GM23338 (cell line): ENCODE measurements at regions not wholly inside any gene's neighbourhood (a gene's known extent, or its start where the extent isn't known, plus 50 kb on each side); places are given as distances from the start of the nearest gene placed in this dataset.

Experiments
- ATAC-seq: fragments of 200-7000 bp; cut with Tn5 transposase; 3 replicates; pipeline ENCODE4 v1.9.1; 2020
- DNase-seq: peaks from one replicate; pipeline ENCODE4 v3.0.0-alpha.2; 2015; ENCODE audit warnings: low spot score
- H2AFZ ChIP-seq: fragments of 200-600 bp; sonication (generic); 2 replicates; pipeline ENCODE4 v1.8.0; 2016; ENCODE audit warnings: antibody characterized with exemption, mild to moderate bottlenecking, moderate library complexity
- H3F3A ChIP-seq: fragments of 200-600 bp; sonication (generic); replicated peaks from 2 replicates; pipeline ENCODE4 v1.8.0; 2017; ENCODE audit warnings: antibody characterized with exemption, mixed run types, low read depth
- H3K27ac ChIP-seq: fragments of 200-600 bp; sonication (generic); 2 replicates; pipeline ENCODE4 v1.6.1; 2016; ENCODE audit warnings: low read depth
- H3K27me3 ChIP-seq: fragments of 200-600 bp; sonication (generic); 2 replicates; pipeline ENCODE4 v1.8.0; 2016; ENCODE audit warnings: mild to moderate bottlenecking, mixed run types, moderate library complexity; ENCODE audit not compliant: insufficient read depth
- H3K36me3 ChIP-seq: fragments of 200-600 bp; sonication (generic); 2 replicates; pipeline ENCODE4 v1.8.0; 2016; ENCODE audit warnings: mild to moderate bottlenecking; ENCODE audit not compliant: insufficient read depth
- H3K4me1 ChIP-seq: fragments of 200-600 bp; sonication (generic); 2 replicates; pipeline ENCODE4 v1.8.0; 2016; ENCODE audit warnings: mild to moderate bottlenecking, moderate library complexity; ENCODE audit not compliant: insufficient read depth
- H3K4me2 ChIP-seq: fragments of 200-600 bp; sonication (generic); 2 replicates; pipeline ENCODE4 v1.7.1; 2017; ENCODE audit warnings: mixed run types
- H3K4me3 ChIP-seq: fragments of 200-600 bp; sonication (generic); 2 replicates; pipeline ENCODE4 v1.6.1; 2016; ENCODE audit warnings: mixed run types
- H3K79me2 ChIP-seq: fragments of 200-600 bp; sonication (generic); replicated peaks from 2 replicates; pipeline ENCODE4 v1.8.0; 2017; ENCODE audit warnings: mild to moderate bottlenecking; ENCODE audit not compliant: insufficient read depth
- H3K9me2 ChIP-seq: fragments of 200-600 bp; sonication (generic); 2 replicates; pipeline ENCODE4 v1.8.0; 2017; ENCODE audit not compliant: insufficient read depth
- H4K20me1 ChIP-seq: fragments of 200-600 bp; sonication (generic); replicated peaks from 2 replicates; pipeline ENCODE4 v1.8.0; 2017; ENCODE audit warnings: mild to moderate bottlenecking; ENCODE audit not compliant: insufficient read depth
- H3K27ac Mint-ChIP-seq: 2 replicates; pipeline ENCODE4 v1.8.0; 2020; ENCODE audit warnings: inconsistent platforms, mild to moderate bottlenecking, moderate library complexity, mixed read lengths
- H3K27me3 Mint-ChIP-seq: 3 replicates; pipeline ENCODE4 v1.8.0; 2022; ENCODE audit warnings: low read depth, mild to moderate bottlenecking, moderate library complexity, mixed read lengths, inconsistent platforms; ENCODE audit not compliant: insufficient read depth, poor library complexity
- H3K36me3 Mint-ChIP-seq: 3 replicates; pipeline ENCODE4 v1.8.0; 2021; ENCODE audit warnings: low read depth, mild to moderate bottlenecking, inconsistent platforms, moderate library complexity, mixed read lengths
- H3K4me1 Mint-ChIP-seq: 3 replicates; pipeline ENCODE4 v1.8.0; 2020; ENCODE audit warnings: mild to moderate bottlenecking, inconsistent platforms, mixed read lengths
- H3K4me3 Mint-ChIP-seq: 3 replicates; pipeline ENCODE4 v1.8.0; 2021; ENCODE audit warnings: moderate library complexity, mild to moderate bottlenecking, inconsistent platforms, mixed read lengths
- H3K9me3 Mint-ChIP-seq: 3 replicates; pipeline ENCODE4 v1.8.0; 2020; ENCODE audit warnings: moderate library complexity, mild to moderate bottlenecking, inconsistent platforms, mixed read lengths
- CREB1 ChIP-seq: fragments of 250-450 bp; sonication (Bioruptor Pico); IDR thresholded peaks from 2 replicates; pipeline ENCODE4 v1.5.0; 2020; ENCODE audit warnings: low read depth, mild to moderate bottlenecking, moderate library complexity
- EZH2 ChIP-seq: fragments of 200-600 bp; sonication (generic); IDR thresholded peaks from one replicate; pipeline ENCODE4 v1.8.0; 2017; ENCODE audit warnings: antibody characterized with exemption, mild to moderate bottlenecking, low read depth; ENCODE audit not compliant: unreplicated experiment
- NANOG ChIP-seq: IDR thresholded peaks from 2 replicates; pipeline ENCODE4 v1.6.1; 2016; ENCODE audit warnings: antibody characterized with exemption, borderline replicate concordance
- POLR2AphosphoS5 ChIP-seq: IDR thresholded peaks from 2 replicates; pipeline ENCODE4 v1.6.1; 2016; ENCODE audit warnings: antibody characterized with exemption, low read depth
- STAT1 ChIP-seq: IDR thresholded peaks from one replicate; pipeline ENCODE4 v1.6.1; 2016; ENCODE audit warnings: antibody characterized with exemption; ENCODE audit not compliant: unreplicated experiment
- ZNF114 ChIP-seq: fragments of 250-450 bp; sonication (Bioruptor Pico); IDR thresholded peaks from 2 replicates; pipeline ENCODE4 v1.5.0; 2020; ENCODE audit warnings: mild to moderate bottlenecking, moderate library complexity
- ZNF331 ChIP-seq: fragments of 250-450 bp; sonication (Bioruptor Pico); IDR thresholded peaks from 2 replicates; pipeline ENCODE4 v1.5.0; 2020; ENCODE audit warnings: low read depth, mild to moderate bottlenecking, moderate library complexity
- TF ChIP-seq, protein P1 (sequence below), 2 experiments: fragments of 200-600 bp in 1 of 2; sonication (generic) in 1 of 2; conservative IDR thresholded peaks; 2 replicates each; pipeline versions ENCODE4 v1.5.1 to v1.6.1; 2016 to 2017; ENCODE audit warnings: antibody characterized with exemption in 2 of 2, low read depth in 2 of 2, mild to moderate bottlenecking in 2 of 2, moderate library complexity in 1 of 2
- TF ChIP-seq, protein P2 (sequence below): IDR thresholded peaks from one replicate; pipeline ENCODE4 v1.6.1; 2018; ENCODE audit warnings: antibody characterized with exemption; ENCODE audit not compliant: unreplicated experiment

DNA sequence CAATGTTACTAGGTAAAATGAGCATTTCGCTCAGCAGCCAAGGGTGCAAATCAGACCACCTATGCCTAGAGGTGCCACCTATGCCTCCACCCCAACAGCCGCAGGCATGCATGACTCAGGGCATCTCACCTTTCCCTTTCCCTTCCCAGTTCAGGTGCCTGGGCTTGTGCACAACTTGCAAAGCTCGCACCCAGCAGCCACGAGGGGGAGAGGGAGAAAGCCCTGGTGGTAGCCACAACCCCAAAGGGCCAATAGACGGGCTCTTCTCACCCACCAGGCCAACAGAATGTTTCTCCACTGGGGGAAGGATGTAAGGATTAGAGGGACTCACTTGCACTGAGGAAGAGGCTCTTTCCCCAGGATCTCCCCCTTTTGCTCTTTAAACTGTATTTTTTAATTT, 462.3 kb upstream of the PCDH15 start:
- H3K79me2 ChIP-seq, result no peaks in the 10 kb centered on the region
- Mint-ChIP-seq H3K27me3 (peaks cover 2% of the 10 kb centered on the region), H3K36me3 (no peaks in the 10 kb centered on the region; the same call in 2 of the 3 replicates), H3K4me3 (no peak overlapping the region), H3K4me1 (peaks cover 23% of the 10 kb centered on the region), H3K9me3 (no peaks in the 10 kb centered on the region), H3K27ac (no peak overlapping the region)
- H3K36me3 ChIP-seq, result no peaks in the 10 kb centered on the region
- no peak overlapping the region for H3K4me2 ChIP-seq
- H3K27ac ChIP-seq, result no peak overlapping the region
- H3K27me3 ChIP-seq, result no peaks in the 10 kb centered on the region
- peaks cover 27% of the 10 kb centered on the region for H3K4me1 ChIP-seq
- no peaks in the 10 kb centered on the region for H4K20me1 ChIP-seq
- no peak for DNase-seq
- H3K4me3 ChIP-seq, result no peak overlapping the region
- H3K9me2 ChIP-seq, result no peaks in the 10 kb centered on the region; the same call in 1 of the 2 replicates
- no peak for ATAC-seq
- 0 out of 2 replicates have a peak overlapping the region, but pooled peaks have one; percentile 59 for H2AFZ ChIP-seq
- TF ChIP-seq NANOG (no peak), STAT1 (no peak), ZNF331 (CRISPR knock-in tag) (no peak), CREB1 (no peak), POLR2AphosphoS5 (no peak)
- no peaks in the 10 kb centered on the region for H3F3A ChIP-seq

DNA sequence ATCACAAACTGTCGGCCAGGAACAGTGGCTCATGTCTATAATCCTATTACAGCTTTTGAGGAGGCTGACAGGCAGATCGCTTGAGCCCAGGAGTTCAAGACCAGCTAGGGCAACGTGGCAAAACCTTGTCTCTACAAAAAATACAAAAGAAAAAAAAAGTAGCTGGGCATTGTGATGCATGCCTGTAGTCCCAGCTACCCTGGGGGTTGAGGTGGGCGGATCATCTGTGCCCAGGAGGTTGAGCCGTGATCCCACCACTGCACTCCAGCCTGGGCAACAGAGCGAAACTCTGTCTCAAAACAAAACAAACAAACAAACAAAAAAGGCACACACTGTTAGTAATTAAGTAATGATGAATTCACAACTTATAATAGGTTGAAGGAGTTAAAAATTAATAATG, 441.5 kb upstream of the PCDH15 start:
- H3K9me3 Mint-ChIP-seq, result no peaks in the 10 kb centered on the region
- H3K36me3 ChIP-seq, result no peaks in the 10 kb centered on the region

More for the DNA sequence above, 441.5 kb upstream of the PCDH15 start:
- Histone ChIP-seq H3K79me2 (no peaks in the 10 kb centered on the region), H3K27me3 (no peaks in the 10 kb centered on the region), H3F3A (no peaks in the 10 kb centered on the region), H3K9me2 (no peaks in the 10 kb centered on the region), H3K4me1 (0 out of 2 replicates have a peak, but pooled peaks cover 7% of the 10 kb centered on the region), H2AFZ (no peak overlapping the region), H3K4me2 (no peak overlapping the region), H3K27ac (no peak overlapping the region), H4K20me1 (no peaks in the 10 kb centered on the region), H3K4me3 (no peak overlapping the region)
- ATAC-seq (peak; percentile 76), DNase-seq (peak; percentile 15)
- no peak overlapping the region for H3K4me3 Mint-ChIP-seq
- no peaks in the 10 kb centered on the region for H3K27me3 Mint-ChIP-seq
- H3K4me1 Mint-ChIP-seq, result peaks cover 13% of the 10 kb centered on the region
- TF ChIP-seq, protein P1, sequence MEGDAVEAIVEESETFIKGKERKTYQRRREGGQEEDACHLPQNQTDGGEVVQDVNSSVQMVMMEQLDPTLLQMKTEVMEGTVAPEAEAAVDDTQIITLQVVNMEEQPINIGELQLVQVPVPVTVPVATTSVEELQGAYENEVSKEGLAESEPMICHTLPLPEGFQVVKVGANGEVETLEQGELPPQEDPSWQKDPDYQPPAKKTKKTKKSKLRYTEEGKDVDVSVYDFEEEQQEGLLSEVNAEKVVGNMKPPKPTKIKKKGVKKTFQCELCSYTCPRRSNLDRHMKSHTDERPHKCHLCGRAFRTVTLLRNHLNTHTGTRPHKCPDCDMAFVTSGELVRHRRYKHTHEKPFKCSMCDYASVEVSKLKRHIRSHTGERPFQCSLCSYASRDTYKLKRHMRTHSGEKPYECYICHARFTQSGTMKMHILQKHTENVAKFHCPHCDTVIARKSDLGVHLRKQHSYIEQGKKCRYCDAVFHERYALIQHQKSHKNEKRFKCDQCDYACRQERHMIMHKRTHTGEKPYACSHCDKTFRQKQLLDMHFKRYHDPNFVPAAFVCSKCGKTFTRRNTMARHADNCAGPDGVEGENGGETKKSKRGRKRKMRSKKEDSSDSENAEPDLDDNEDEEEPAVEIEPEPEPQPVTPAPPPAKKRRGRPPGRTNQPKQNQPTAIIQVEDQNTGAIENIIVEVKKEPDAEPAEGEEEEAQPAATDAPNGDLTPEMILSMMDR (conservative IDR thresholded peaks at IDR 0.05; ENCODE audit: low read depth in 2 of 2), result no peak
- TF ChIP-seq CREB1, result no peak
- no peak for TF ChIP-seq EZH2
- TF ChIP-seq ZNF331 (CRISPR knock-in tag), result no peak
- no peak for TF ChIP-seq NANOG
- no peak for TF ChIP-seq POLR2AphosphoS5
- TF ChIP-seq, protein P2, sequence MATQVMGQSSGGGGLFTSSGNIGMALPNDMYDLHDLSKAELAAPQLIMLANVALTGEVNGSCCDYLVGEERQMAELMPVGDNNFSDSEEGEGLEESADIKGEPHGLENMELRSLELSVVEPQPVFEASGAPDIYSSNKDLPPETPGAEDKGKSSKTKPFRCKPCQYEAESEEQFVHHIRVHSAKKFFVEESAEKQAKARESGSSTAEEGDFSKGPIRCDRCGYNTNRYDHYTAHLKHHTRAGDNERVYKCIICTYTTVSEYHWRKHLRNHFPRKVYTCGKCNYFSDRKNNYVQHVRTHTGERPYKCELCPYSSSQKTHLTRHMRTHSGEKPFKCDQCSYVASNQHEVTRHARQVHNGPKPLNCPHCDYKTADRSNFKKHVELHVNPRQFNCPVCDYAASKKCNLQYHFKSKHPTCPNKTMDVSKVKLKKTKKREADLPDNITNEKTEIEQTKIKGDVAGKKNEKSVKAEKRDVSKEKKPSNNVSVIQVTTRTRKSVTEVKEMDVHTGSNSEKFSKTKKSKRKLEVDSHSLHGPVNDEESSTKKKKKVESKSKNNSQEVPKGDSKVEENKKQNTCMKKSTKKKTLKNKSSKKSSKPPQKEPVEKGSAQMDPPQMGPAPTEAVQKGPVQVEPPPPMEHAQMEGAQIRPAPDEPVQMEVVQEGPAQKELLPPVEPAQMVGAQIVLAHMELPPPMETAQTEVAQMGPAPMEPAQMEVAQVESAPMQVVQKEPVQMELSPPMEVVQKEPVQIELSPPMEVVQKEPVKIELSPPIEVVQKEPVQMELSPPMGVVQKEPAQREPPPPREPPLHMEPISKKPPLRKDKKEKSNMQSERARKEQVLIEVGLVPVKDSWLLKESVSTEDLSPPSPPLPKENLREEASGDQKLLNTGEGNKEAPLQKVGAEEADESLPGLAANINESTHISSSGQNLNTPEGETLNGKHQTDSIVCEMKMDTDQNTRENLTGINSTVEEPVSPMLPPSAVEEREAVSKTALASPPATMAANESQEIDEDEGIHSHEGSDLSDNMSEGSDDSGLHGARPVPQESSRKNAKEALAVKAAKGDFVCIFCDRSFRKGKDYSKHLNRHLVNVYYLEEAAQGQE, result no peak
- TF ChIP-seq ZNF114 (CRISPR knock-in tag), result no peak
- 0 out of 2 replicates have a peak overlapping the region, but pooled peaks have one; percentile 52 for H3K27ac Mint-ChIP-seq
- no peaks in the 10 kb centered on the region for H3K36me3 Mint-ChIP-seq
